Effector memory CD8-positive, alpha-beta T cell (primary cell): ENCODE measurements at regions not wholly inside any gene's neighbourhood (a gene's known extent, or its start where the extent isn't known, plus 50 kb on each side); places are given as distances from the start of the nearest gene placed in this dataset.
"Not testable (repeated sequence)": the region's sequence is repeated elsewhere in the genome, so short reads cannot be mapped to it uniquely, and the experiment has no call there.

Experiments used
- ATAC-seq: fragments of 150-1000 bp; cut with Tn5 transposase; replicated peaks from 2 replicates; pipeline ENCODE4 v1.10.0; 2021; ENCODE audit warnings: mild to moderate bottlenecking, moderate library complexity
- DNase-seq, 3 experiments: peaks; one replicate each; pipeline ENCODE4 v3.0.0; 2021
- H3K27ac Mint-ChIP-seq, 2 donors: one replicate each; pipeline ENCODE4 v1.8.0; 2022; ENCODE audit warnings: mild to moderate bottlenecking in 2 of 2, mixed read lengths in 2 of 2, moderate library complexity in 2 of 2
- H3K27me3 Mint-ChIP-seq, 2 donors: one replicate each; pipeline ENCODE4 v1.8.0; 2022; ENCODE audit warnings: mixed read lengths in 2 of 2
- H3K36me3 Mint-ChIP-seq: one replicate; pipeline ENCODE4 v1.8.0; 2022; ENCODE audit warnings: mild to moderate bottlenecking, moderate library complexity, mixed read lengths; ENCODE audit not compliant: insufficient read depth
- H3K4me1 Mint-ChIP-seq, 2 donors: one replicate each; pipeline ENCODE4 v1.8.0; 2022; ENCODE audit warnings: low read depth in 2 of 2, mixed read lengths in 2 of 2
- H3K4me3 Mint-ChIP-seq, 2 donors: one replicate each; pipeline ENCODE4 v1.8.0; 2022; ENCODE audit warnings: mild to moderate bottlenecking in 2 of 2, mixed read lengths in 2 of 2, moderate library complexity in 2 of 2
- H3K9me3 Mint-ChIP-seq, 2 donors: one replicate each; pipeline ENCODE4 v1.8.0; 2022; ENCODE audit warnings: mixed read lengths in 2 of 2

DNA sequence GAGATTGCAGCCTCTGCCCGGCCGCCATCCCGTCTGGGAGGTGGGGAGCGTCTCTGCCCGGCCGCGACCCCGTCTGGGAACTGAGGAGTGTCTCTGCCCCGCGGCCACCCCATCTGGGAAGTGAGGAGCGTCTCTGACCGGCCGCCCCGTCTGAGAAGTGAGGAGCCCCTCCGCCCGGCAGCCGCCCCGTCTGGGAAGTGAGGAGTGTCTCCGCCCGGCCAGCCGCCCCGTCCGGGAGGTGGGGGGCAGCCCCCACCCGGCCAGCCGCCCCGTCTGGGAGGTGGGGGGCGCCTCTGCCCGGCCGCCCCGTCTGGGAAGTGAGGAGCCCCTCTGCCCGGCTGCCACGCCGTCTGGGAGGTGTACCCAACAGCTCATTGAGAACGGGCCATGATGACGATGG lies 92.3 kb upstream of the PLEKHG1 start:
- not testable (repeated sequence) for H3K4me1 Mint-ChIP-seq, H3K36me3 Mint-ChIP-seq, H3K9me3 Mint-ChIP-seq, H3K27ac Mint-ChIP-seq, DNase-seq, H3K4me3 Mint-ChIP-seq, ATAC-seq
- H3K27me3 Mint-ChIP-seq, result peaks cover 5 to 13% of the 10 kb centered on the region in 2 donors

DNA sequence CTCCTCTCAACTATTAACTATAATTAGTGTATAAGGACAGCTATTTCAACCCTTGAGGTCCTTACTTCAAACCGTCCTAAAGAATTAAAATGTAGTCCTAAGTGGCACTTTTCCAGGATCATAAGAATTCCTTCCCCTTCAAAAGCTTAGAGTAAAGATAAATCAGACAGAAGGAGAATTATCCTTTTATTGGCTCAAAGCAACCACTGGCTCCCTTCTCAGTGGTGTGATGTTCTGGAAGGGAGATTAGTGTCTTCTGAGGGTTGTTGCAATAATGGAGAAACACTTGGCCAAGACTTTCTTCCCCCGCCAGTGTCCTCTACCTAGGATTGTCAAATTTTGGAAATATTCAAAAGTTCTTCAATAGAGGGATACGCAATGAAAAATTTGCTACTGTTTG lies 89.1 kb upstream of the PLEKHG1 start:
- Mint-ChIP-seq H3K4me3 (no peak overlapping the region), H3K27me3 (peaks cover 3 to 13% of the 10 kb centered on the region in 2 donors), H3K27ac (no peak overlapping the region), H3K36me3 (no peaks in the 10 kb centered on the region), H3K4me1 (no peaks in the 10 kb centered on the region), H3K9me3 (no peaks in the 10 kb centered on the region)
- no peak for ATAC-seq
- no peak for DNase-seq

- no peak for DNase-seq
- Mint-ChIP-seq H3K36me3 (no peaks in the 10 kb centered on the region), H3K27me3 (peaks cover 0 to 8% of the 10 kb centered on the region in 2 donors), H3K4me3 (no peak overlapping the region), H3K27ac (no peak overlapping the region), H3K9me3 (no peaks in the 10 kb centered on the region), H3K4me1 (no peaks in the 10 kb centered on the region)
- ATAC-seq, result no peak
These were observed 88.4 kb upstream of the PLEKHG1 start for GRCh38 chr6:150511313-150511712.

GRCh38 chr6:150514806-150515380 lies 84.8 kb upstream of the PLEKHG1 start:
- no peak overlapping the region for H3K4me3 Mint-ChIP-seq
- no peak overlapping the region for H3K27ac Mint-ChIP-seq
- H3K9me3 Mint-ChIP-seq, result no peaks in the 10 kb centered on the region
- H3K27me3 Mint-ChIP-seq, result peaks cover 0 to 8% of the 10 kb centered on the region in 2 donors
- ATAC-seq (no peak), DNase-seq (no peak)
- H3K36me3 Mint-ChIP-seq, result peaks cover 3% of the 10 kb centered on the region
- H3K4me1 Mint-ChIP-seq, result no peaks in the 10 kb centered on the region

DNA sequence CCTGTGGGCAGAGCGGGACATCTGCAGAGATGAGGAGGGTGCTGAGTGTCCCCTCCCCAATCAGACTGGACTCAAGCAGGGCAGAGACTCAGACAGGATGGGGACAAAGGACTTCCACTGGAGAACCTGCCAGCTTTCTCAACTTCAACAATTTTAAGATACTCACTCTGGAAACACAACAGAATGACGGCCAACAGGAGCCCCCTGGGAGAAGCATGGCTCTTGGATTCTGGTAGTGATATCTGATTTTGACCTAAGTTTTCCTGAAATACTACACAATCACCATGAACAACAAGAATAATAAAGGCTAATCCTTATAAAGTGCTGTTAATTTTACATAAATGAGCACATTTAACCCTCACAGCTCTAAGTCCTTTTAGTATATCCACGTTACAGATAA lies 83.5 kb upstream of the PLEKHG1 start:
- Mint-ChIP-seq H3K27ac (no peak overlapping the region), H3K4me3 (no peak overlapping the region), H3K27me3 (peaks cover 0 to 8% of the 10 kb centered on the region in 2 donors), H3K9me3 (no peaks in the 10 kb centered on the region), H3K4me1 (no peaks in the 10 kb centered on the region), H3K36me3 (peaks cover 3% of the 10 kb centered on the region)
- ATAC-seq, result no peak
- no peak for DNase-seq

- H3K9me3 Mint-ChIP-seq, result no peaks in the 10 kb centered on the region
- peaks cover 3% of the 10 kb centered on the region for H3K36me3 Mint-ChIP-seq
- no peak for ATAC-seq
- no peaks in the 10 kb centered on the region for H3K4me1 Mint-ChIP-seq
- DNase-seq, result no peak
- H3K27ac Mint-ChIP-seq, result no peak overlapping the region
- peaks cover 0 to 8% of the 10 kb centered on the region in 2 donors for H3K27me3 Mint-ChIP-seq
- H3K4me3 Mint-ChIP-seq, result no peak overlapping the region
These were observed 82.5 kb upstream of the PLEKHG1 start for GRCh38 chr6:150517175-150517574.

DNA sequence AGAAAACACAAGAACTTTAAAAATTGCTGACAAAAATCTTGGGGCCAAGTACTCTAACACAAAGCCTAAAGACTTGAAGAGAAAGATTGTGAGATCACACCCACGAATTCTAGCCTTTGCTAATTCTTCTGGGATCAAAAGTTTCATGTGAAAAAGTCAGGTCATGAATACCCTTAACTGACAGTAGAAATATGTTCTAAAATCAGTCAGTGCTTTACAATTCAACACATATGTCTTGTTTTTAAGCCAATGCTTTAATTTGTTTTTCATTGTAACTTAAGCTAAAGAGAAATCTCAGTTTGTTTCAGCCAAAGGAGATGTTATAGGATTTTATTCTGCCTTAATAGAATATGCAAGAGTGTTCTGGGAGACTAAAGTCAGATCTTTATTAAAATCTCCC lies 78.2 kb upstream of the PLEKHG1 start:
- H3K4me3 Mint-ChIP-seq, result no peak overlapping the region
- no peaks in the 10 kb centered on the region for H3K27me3 Mint-ChIP-seq
- peaks cover 3% of the 10 kb centered on the region for H3K36me3 Mint-ChIP-seq
- H3K4me1 Mint-ChIP-seq, result no peaks in the 10 kb centered on the region
- no peak overlapping the region for H3K27ac Mint-ChIP-seq
- ATAC-seq (no peak), DNase-seq (no peak)
- no peaks in the 10 kb centered on the region for H3K9me3 Mint-ChIP-seq

DNA sequence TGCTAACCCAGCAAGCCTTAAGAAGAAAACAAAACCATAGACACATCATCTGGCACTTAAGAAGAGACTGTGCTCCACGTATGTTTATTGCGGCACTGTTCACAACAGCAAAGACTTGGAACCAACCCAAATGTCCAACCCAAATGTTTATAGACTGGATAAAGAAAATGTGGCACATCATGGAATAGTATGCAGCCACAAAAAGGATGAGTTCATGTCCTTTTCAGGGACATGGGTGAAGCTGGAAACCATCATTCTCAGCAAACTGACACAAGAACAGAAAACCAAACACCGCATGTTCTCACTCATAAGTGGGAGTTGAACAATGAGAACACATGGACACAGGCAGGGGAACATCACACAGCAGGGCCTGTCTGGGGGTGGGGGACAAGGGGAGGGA lies 76.5 kb upstream of the PLEKHG1 start:
- not testable (repeated sequence) for H3K36me3 Mint-ChIP-seq, H3K27ac Mint-ChIP-seq

GRCh38 chr6:150525300-150525699 lies 74.4 kb upstream of the PLEKHG1 start:
- H3K27ac Mint-ChIP-seq, result no peak overlapping the region
- DNase-seq (no peak), ATAC-seq (no peak)
- H3K4me3 Mint-ChIP-seq, result no peak overlapping the region
- no peaks in the 10 kb centered on the region for H3K36me3 Mint-ChIP-seq
- H3K27me3 Mint-ChIP-seq, result peaks cover 15 to 28% of the 10 kb centered on the region in 2 donors
- H3K4me1 Mint-ChIP-seq, result no peaks in the 10 kb centered on the region
- no peaks in the 10 kb centered on the region for H3K9me3 Mint-ChIP-seq

More for the DNA sequence above, 76.5 kb upstream of the PLEKHG1 start:
- not testable (repeated sequence) for H3K4me3 Mint-ChIP-seq, ATAC-seq, DNase-seq, H3K4me1 Mint-ChIP-seq, H3K9me3 Mint-ChIP-seq
- H3K27me3 Mint-ChIP-seq, result peaks cover 4 to 17% of the 10 kb centered on the region in 2 donors

DNA sequence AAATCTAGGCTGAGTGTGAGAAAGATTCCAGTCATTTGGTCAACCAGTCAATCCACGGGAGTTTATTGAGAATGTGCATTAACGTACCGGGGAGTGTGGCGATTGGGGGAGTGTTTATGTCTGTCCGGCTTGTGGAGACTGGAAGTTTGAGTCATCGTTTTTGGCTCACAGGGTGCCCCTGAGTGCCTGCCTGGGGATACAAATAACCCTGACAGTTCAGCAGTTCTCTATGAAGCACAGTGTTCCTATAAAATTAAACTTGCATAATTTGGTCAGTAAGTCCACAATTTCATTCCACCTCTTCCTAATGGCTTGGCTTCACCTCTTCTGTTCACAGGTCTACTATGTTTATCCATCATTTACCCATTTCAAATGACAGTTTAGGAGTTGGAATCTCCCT lies 72.6 kb upstream of the PLEKHG1 start:
- Mint-ChIP-seq H3K4me1 (no peaks in the 10 kb centered on the region), H3K27ac (no peak overlapping the region), H3K4me3 (no peak overlapping the region), H3K36me3 (no peaks in the 10 kb centered on the region), H3K27me3 (peaks cover 15 to 28% of the 10 kb centered on the region in 2 donors), H3K9me3 (no peaks in the 10 kb centered on the region)
- DNase-seq (no peak), ATAC-seq (no peak)

- no peak overlapping the region for H3K4me3 Mint-ChIP-seq
- H3K4me1 Mint-ChIP-seq, result no peaks in the 10 kb centered on the region
- H3K27me3 Mint-ChIP-seq, result peaks cover 15 to 28% of the 10 kb centered on the region in 2 donors
- ATAC-seq, result no peak
- H3K9me3 Mint-ChIP-seq, result no peaks in the 10 kb centered on the region
- no peaks in the 10 kb centered on the region for H3K36me3 Mint-ChIP-seq
- no peak for DNase-seq
- H3K27ac Mint-ChIP-seq, result no peak overlapping the region
These were observed 70.9 kb upstream of the PLEKHG1 start for GRCh38 chr6:150528648-150529285.

GRCh38 chr6:150529646-150530045 lies 70.0 kb upstream of the PLEKHG1 start:
- no peak overlapping the region for H3K27ac Mint-ChIP-seq
- H3K36me3 Mint-ChIP-seq, result no peaks in the 10 kb centered on the region
- DNase-seq (no peak), ATAC-seq (no peak)
- H3K4me3 Mint-ChIP-seq, result no peak overlapping the region
- H3K27me3 Mint-ChIP-seq, result peaks cover 15 to 28% of the 10 kb centered on the region in 2 donors
- H3K4me1 Mint-ChIP-seq, result no peaks in the 10 kb centered on the region
- H3K9me3 Mint-ChIP-seq, result no peaks in the 10 kb centered on the region

- no peak for ATAC-seq
- H3K9me3 Mint-ChIP-seq, result no peaks in the 10 kb centered on the region
- no peaks in the 10 kb centered on the region for H3K36me3 Mint-ChIP-seq
- no peak for DNase-seq
- H3K4me3 Mint-ChIP-seq, result no peak overlapping the region
- no peaks in the 10 kb centered on the region for H3K4me1 Mint-ChIP-seq
- H3K27ac Mint-ChIP-seq, result no peak overlapping the region
- H3K27me3 Mint-ChIP-seq, result peaks cover 22 to 24% of the 10 kb centered on the region in 2 donors
These were observed 67.7 kb upstream of the PLEKHG1 start for GRCh38 chr6:150531957-150532356.

GRCh38 chr6:150534553-150534952 lies 65.1 kb upstream of the PLEKHG1 start:
- no peaks in the 10 kb centered on the region for H3K36me3 Mint-ChIP-seq
- no peaks in the 10 kb centered on the region for H3K4me1 Mint-ChIP-seq
- peaks cover 4 to 13% of the 10 kb centered on the region in 2 donors for H3K27me3 Mint-ChIP-seq
- ATAC-seq, result no peak
- no peak overlapping the region for H3K27ac Mint-ChIP-seq
- no peak for DNase-seq
- no peaks in the 10 kb centered on the region for H3K9me3 Mint-ChIP-seq
- H3K4me3 Mint-ChIP-seq, result no peak overlapping the region
